ENCODE measurements at regions not wholly inside any gene's neighbourhood (a gene's known extent, or its start where the extent isn't known, plus 50 kb on each side); places are given as distances from the start of the nearest gene placed in this dataset.
"Not testable (repeated sequence)": the region's sequence is repeated elsewhere in the genome, so short reads cannot be mapped to it uniquely, and the experiment has no call there.

DNA sequence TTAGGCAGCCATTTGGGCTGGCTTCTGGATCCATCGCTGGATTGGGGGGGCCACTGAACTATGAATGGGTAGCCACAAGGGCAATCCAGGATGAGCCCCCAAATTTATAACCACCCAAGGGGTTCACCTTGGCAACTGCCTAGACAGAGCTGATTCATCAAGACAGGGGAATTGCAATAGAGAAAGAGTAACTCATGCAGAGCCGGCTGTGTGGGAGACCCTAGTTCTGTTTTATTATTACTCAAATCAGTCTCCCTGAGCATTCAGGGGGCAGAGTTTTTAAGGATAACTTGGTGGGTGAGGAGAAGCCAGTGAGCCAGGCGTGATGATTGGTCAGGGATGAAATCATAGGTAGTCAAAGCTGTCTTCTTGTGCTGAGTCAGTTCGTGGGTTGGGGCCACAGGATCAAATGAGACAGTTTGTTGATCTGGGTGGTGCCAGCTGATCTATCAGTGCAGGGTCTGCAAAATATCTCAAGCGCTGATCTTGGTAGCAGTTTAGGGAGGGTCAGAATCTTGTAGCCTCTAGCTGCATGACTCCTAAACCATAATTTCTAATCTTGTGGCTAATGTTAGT, 57.9 kb downstream of the DNAJB9 start:
- no peak for DNase-seq

DNA sequence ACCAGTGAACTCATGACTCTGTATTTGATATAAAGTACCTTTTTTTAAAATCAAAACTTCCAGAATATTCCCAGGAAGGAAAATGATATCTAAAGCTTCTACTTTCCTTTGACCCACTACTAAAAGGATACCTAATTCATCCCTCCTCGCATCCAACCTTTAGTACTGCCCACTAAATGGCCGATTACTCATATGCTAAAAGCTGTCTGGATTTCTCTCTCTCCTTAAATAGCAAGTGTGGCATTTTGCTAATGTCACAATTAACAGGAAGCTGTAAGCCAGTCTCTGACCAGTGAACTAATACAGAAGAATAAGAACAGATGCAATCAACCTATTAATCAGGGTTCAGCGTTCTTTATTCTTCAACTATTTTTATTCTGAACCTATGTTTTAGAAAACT, 59.0 kb downstream of the DNAJB9 start:
- DNase-seq, result no peak

DNA sequence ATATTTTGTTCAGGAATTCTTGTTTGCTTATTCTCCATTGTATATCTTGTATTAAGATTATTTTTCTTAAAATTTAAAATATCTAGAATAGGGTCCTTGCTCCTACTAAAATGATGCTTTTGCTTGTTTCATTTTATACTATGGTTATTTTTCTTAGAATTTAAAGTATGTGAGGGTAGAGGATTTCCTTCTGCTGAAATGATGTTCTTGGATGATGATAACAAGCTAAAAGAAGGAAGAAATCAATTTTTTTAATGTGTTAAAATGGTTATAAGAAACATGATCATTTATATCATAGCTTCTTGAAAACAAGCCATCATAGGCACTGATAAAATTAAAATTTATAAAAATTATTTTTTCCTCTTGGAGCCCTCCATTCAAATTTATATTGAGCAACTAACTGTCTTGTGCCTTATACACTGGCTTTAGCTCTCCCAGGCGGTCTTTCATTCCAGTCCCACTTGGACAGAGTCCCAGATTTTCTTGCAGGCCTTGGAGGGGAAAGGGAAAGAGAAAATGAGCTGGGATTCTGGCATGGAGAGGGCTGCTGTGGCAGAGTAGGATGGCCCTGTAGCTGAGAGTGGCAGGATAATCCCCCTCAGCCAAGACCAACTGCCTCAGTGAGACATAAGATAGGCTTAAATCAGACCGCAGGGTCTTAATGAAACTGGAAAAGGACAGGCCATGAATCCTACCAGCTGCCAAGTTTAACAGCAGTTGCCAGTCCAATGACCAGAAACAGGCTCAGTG, 60.2 kb downstream of the DNAJB9 start:
- DNase-seq, result no peak

DNA sequence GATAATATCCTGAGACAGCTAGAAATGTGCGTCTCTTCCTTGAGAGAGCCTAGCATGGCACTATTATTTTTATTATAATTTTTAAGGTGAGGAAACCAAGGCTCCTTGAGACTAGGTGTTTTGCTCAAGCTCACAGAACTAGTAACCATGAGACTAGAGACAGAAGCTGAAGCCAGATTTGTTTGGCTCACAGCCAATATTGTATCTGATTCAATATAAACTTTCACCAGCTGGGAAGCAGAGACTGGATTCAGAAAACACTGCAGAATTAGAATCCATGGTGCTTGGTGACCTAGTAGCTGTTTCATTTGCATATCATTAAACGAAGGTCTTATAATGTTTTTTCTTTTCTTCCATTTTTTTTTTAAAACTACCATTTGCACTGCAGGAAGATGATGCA, 64.4 kb downstream of the DNAJB9 start:
- DNase-seq, result no peak

DNA sequence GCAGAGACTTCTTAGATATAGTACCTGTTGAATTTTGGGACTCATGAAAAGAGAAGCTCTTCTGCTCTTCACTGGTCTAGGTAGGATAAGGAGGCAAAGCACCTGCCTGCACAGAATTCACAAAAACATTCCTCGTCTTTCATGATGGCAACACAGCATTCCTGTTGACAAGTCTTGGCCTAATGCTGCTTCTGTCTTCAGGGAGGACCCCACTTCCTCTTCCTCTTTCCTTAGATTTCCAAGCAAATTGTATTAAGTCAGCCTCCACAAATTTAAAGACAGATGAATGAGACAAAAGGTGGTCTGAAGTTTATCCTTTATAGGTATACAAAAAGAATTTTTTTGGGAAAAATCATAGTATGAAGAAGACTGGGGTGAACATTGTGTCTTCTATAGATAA, 64.9 kb downstream of the DNAJB9 start:
- DNase-seq, result no peak

DNA sequence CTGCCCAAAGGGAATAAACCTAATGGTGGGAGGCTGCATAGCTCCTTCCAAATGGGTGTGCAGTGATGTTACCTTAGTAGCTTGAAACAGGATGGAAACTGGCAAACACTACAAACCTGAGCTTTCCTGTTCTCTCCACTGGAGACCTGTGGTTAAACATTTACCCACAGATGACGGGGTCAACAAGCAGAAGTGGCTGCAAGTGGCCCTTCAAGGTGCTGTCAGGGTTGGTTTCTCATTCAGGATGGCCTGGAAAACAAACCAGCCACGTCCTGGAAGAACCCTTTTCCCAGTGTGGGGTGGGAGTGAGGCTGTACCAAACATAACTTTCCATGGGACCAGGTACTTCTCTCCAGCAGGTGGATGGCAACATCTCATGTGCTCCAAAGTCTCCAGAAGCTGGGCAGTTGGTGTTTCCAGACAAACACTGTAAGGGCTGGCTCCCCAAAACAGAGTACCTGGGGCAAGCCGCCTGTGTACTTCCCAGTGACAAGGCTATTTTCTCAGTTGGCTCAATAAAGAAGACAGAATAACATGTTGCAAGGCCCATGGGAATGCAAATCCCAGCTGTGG, 67.5 kb downstream of the DNAJB9 start:
- no peak for DNase-seq

DNA sequence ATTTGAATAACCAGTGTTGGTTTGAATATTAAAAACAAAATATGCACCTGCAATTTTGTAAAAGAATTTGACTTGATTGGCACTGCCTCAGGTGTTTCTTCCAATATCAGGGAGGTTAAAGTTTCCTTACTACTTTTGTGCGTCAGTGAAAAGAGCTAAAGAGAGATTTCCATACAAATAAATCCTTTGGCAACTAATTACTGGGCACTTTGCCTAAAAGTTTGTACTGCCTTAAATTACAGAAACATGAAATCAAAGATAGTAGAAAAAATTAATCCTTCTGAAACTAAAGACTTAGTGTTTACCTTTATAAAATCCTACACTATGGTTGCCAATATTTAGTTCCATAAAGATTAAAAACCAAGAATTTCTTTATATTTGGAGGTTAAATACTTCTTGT, 72.5 kb downstream of the DNAJB9 start:
- no peak for DNase-seq

DNA sequence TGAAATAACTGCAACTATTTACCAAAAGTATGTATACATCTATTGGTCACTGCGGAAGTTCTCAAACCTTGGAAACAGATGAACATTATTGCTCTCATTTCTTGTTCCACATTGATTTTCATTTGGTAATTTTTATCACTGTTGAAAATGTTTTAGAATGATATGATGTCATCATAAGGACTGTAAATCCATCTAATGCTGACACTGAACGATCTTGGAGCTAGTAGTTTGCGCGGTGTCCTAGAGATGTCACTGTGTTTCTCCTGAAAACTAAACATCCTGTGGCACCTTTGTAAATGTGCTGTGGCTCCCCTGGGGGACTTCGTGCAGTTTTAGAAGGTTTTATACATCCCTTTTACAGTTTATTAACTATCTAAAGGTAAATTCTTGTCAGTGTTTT, 73.5 kb downstream of the DNAJB9 start:
- DNase-seq, result no peak

DNA sequence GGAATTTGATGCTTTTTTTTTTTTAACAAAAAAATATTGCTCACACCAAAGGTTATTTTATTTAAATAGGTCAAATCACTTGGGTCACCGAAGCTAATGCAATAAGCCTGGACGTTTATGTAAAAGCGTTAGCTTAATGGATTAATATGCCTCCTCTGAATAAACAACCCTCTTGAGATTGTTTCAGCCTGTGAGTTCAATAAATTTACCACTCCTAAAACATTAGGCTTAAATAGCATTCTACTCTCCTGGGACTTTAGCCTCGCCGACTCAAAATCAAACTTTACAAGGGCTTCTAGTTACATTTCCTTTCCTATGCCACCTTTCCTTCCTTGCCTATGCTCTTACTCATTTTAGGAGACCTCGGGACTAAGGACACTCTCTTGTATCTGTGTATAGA, 79.3 kb downstream of the DNAJB9 start:
- DNase-seq, result no peak

DNA sequence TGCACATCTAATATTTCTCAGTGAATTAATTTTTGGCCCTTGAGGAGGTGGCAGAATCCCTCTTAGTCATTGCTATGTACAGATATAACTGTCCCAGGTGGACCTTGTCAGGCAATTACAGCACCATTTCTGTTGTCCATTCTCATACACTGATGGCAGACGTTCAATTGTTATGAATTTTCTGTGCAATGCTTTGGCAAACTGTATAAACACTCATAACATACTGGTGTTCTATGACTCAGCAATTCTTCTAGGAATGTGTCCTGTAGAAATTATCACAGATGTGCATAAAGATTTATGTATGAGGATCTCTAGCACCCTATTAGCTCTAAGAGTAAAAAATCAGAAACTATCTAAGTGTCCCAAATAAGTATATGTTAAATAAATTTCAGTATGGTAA, 80.8 kb downstream of the DNAJB9 start:
- no peak for DNase-seq

DNA sequence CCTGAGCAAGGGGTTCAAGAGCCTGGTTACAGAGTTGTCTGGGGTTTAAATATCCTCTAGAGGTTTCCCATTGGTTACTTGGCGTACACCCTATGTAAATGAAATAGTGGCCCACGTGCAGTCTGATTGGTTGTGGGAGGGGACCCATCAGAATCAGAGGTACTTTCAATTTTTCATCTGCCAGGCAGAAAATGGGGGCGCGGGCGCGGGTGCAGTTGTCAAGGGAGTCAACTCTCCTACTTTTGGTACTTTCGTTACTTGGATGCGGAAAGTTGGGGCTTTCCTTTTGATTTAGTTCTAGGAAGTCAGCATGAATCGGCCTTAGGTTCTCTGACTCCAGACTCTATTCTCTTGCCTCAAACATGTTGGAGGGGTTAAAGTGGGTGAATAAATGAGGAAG, 83.2 kb downstream of the DNAJB9 start:
- no peak for DNase-seq

DNA sequence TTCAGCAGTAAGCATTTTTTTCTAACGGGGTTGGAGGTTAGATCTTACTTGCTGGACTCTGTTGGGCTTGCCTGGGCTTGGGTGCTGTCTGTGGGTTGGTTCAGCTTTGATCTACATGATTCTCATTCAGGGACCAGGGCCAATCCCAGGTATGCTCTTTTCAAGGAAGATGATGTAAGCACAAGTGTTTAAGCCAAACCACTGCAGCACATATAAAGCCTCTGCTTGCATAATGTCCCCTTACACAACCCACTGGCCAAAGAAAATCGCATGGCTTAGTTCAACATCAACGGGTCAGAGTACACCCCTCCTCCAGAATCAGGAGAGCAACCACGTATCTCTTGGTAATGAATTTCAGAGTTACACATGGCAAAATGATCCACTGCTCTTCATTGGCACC, 83.9 kb downstream of the DNAJB9 start:
- DNase-seq, result no peak

DNA sequence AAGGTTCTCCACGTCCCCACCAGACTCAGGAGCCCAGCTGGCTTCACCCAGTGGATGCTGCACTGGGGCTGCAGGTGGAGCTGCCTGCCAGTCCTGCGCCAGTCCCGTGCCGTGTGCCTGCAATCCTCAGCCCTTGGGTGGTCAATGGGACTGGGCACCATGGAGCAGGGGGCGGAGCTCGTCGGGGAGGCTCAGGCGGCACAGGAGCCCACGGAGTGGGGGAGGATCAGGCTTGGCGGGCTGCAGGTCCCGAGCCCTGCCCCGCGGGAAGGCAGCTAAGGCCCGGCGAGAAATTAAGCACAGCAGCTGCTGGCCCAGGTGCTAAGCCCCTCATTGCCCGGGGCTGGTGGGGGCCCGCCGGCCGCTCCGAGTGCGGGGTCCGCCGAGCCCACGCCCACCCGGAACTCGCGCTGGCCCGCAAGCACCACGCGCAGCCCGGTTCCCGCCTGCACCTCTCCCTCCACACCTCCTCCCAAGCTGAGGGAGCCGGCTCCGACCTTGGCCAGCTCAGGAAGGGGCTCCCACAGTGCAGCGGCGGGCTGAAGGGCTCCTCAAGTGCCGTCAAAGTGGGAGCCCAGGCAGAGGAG, 87.6 kb downstream of the DNAJB9 start:
- DNase-seq, result not testable (repeated sequence)

DNA sequence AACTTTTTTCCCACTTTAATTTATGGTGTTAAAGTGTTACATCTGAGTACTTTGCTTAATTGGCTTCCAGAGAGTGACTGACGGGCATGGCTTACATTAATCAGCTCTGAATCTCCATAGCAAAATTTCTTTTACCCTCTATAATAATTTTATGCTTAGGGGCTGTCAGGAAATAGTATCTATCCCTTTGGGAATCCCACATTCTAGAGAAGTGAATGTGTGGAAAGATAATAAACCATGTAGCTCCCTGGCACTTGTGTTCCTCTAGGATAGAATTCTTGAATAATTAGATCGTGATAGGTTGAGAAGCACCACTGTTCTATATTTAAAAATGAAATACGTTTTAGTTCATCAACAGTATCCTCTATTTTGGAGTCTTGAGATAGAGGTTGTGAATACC, 89.6 kb downstream of the DNAJB9 start:
- DNase-seq, result no peak

DNA sequence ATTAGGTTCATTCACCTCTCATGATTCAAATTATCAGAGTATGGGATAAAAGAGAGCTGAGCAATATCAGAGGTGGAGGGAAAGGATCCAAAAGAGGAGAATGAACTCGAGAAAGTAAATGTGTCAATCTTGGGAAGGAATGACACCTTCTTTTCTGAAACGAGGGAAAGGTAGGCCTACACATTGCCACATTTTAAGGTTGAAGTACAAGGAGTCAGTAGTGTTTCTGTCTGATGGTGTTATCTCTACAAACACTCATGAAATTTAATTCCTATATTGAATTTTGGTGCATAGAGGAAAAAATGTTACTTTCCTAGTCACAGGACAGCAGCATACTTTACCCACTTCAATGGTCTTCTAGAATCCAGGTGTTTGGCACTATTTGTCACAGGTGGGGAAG, 90.2 kb downstream of the DNAJB9 start:
- no peak for DNase-seq

DNA sequence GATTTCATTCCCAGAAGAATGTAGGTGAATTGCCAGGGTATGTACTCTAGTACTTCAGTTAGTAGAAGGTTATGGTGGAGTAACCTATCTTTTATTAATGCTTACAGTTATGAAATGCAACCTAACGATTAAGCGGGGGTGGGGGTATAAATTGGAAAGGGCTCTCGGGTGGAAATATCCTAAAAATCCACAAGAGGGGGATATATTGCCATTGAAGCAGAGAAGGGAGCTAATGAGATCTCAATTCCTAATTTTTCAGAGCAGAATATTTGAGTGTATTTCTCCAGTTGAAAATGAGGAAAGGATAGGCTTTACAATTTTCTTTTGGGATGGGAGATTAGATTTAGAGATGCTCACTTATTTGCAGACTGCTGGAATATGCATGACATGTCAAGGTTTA, 90.8 kb downstream of the DNAJB9 start:
- no peak for DNase-seq

DNA sequence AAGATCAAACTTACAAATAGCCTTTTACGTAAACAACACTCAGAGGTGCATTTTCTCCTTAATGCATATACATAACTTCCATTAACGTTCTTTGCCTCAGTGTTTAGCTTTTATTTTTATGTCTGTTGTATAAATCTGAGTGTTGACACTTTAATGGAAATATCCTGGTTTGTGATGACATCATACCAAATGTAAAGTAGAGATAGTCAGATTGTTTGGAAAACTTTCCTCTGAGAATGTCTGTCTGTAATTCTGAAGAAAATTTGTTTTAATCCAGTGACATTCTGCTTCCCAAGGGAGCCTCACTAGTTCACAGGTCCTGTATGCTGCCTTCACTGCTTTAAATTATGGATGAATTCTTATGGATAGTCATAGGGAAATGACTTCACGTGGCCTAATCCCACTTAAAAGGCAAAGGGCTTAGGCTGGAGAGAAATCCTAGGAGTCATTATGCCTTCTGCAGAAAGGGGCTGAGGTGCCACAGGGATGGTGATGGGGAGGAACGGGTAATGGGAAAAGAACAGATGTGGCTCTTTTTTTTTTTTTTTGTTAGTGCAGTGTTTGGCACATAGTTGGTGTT, 93.2 kb downstream of the DNAJB9 start:
- no peak for DNase-seq

DNA sequence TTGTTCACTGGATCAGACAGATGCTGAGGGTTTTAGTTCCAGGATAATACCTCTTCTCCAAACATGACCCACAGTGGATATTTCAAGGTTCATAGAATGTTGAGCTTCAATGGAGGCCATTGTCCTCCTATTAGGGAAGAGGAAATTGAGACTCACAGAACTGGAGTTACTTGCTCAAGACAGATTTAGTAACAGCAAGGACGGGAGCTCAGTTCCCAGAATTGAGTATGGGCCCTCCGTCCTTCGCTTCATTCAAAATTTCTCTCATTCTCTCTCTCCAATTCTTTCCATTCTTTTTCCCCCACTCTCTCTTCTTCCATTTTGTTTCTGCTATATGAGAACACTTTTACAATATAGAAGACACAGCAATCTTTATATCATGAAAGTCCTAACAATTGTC, 94.0 kb downstream of the DNAJB9 start:
- no peak for DNase-seq

DNA sequence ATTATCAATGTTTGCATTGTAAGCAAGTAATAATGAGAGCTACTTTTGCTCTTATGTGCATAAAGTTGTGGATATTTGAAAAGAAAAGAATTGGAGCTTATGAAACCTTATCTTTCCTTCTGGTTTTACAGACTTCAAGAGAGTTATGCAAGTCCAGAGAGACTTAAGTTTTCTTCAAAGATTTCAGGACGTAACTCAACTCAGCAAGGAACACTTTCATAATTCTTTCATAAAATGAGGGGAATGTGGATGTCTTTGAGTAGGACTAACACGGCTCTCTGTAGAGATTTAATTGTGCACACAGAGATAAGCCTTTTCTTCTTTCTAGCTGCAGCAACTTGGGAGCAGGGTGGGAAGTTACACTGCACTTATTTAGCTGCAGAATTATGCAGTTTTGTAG, 97.5 kb downstream of the DNAJB9 start:
- DNase-seq, result no peak

DNA sequence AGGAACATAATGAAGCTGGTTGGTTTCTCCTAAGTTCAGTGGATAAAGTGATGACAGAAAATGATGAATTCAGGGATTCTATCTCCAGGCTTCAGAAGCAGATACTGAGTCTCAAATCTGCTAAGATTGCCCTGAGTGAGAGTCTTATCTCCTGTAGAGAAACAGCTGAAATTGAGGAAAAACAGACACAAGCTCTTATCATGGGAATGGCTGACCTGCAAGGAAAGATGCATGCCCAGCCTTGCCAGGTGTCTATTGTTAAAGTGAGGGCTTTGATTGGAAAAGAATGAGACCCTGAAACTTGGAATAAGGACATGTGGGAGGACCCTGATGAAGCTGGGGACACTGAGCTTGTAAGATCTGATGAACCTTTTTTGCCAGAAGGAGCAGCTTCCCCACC, 100.3 kb downstream of the DNAJB9 start:
- no peak for DNase-seq

DNA sequence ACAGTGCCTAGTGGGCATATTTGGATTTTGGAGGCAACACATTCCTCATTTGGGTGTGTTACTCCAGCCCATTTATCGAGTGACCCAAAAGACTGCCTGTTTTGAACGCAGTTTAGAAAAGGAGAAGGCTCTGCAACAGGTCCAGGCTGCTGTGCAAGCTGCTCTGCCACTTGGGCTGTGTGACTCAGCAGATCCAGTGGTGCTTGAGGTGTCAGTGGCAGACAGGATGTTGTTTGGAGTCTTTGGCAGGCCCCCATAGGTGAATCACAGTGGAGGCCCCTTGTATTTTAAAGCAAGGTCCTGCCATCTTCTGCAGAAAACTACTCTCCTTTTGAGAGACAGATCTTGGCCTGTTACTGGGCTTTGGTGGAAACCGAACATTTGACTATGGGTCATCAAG, 104.0 kb downstream of the DNAJB9 start:
- DNase-seq, result not testable (repeated sequence)

DNA sequence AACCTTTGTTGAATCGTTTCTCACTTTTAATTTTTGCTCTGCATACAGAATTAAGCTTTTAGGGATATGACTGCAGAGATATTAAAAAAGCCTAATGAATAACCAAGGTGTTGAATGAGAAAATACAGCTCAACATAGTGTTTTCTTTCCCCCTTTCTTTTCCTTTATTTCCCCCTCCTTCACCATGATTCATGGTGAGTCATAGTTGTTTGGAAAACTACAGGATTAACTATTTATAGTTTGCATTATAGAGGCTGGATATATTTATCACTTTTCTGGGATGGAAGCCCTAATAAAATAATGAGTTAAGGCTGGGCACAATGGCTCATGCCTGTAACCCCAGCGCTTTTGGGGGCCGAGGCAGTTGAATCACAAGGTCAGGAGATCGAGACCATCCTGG, 115.0 kb downstream of the DNAJB9 start:
- no peak for DNase-seq

DNA sequence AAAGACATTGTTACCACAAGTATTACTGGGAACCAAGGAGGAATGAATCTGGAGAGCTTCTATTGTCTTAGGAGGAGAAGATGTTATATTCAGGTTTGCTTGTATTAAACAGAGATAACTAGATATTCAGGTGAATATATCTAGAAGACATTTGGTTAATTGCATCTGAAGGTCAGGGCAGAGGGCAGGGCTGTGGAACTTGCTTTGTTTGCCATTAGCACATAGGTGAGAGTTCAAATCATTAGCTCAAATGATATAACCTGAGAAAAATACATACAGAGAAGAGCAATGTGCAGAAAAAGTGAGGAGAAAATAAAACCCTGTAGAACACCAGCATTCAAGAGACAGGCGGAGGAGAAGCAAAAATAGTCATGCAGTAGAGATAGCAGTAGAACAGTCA, 116.8 kb downstream of the DNAJB9 start:
- DNase-seq, result no peak

DNA sequence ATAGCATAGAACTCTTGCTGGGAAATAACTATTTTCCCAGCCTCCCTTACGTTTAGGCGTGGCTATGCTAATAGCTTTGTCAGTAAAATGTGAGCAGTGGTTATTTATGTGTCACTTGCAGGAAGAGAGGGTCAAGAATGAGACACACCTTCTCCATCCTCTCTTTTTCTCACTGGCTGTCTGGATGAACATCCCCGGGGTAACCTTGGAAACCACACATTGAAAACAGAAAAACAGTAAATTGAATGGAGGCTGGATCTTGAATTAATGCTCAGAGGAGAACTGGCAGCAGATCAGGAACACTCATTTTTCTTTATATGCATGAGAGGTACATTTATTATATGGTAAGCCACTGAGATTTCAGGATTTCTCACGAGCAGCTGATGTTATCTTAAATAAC, 127.6 kb downstream of the DNAJB9 start:
- no peak for DNase-seq

Data from stimulated activated naive CD4-positive, alpha-beta T cell (primary cell).